SK-N-SH (cell line): ENCODE measurements at regions not wholly inside any gene's neighbourhood (a gene's known extent, or its start where the extent isn't known, plus 50 kb on each side); places are given as distances from the start of the nearest gene placed in this dataset.

Experiments
- NFIC ChIP-seq: IDR thresholded peaks from 2 replicates; pipeline ENCODE4 v1.4.0; 2012; ENCODE audit warnings: borderline replicate concordance
- POLR2AphosphoS5 ChIP-seq: IDR thresholded peaks from 2 replicates; pipeline ENCODE4 v1.6.1; 2012; ENCODE audit warnings: low read depth, low read length
- RFX5 ChIP-seq: IDR thresholded peaks from 2 replicates; pipeline ENCODE4 v1.6.1; 2012; ENCODE audit warnings: mild to moderate bottlenecking, improper control_type of control experiment, low read length
- SMC3 ChIP-seq: IDR thresholded peaks from 2 replicates; pipeline ENCODE4 v1.6.1; 2012; ENCODE audit warnings: low read depth, low read length, improper control_type of control experiment
- TAF1 ChIP-seq: IDR thresholded peaks from 2 replicates; pipeline ENCODE4 v1.6.1; 2012; ENCODE audit warnings: low read depth, mild to moderate bottlenecking, low read length, moderate library complexity, borderline replicate concordance
- TF ChIP-seq, protein P1 (sequence below): fragments of 200-600 bp; sonication (generic); IDR thresholded peaks from 2 replicates; pipeline ENCODE4 v1.6.1; 2017; ENCODE audit warnings: antibody characterized with exemption, mild to moderate bottlenecking, moderate library complexity
- TF ChIP-seq, protein P2 (sequence below): IDR thresholded peaks from 2 replicates; pipeline ENCODE4 v1.6.1; 2012; ENCODE audit warnings: mild to moderate bottlenecking, low read depth, low read length, moderate library complexity
- TF ChIP-seq, protein P3 (sequence below): fragments of 150-350 bp; IDR thresholded peaks from 2 replicates; pipeline ENCODE4 v1.6.1; 2017; ENCODE audit warnings: antibody characterized with exemption, low read length, low read depth, borderline replicate concordance

DNA sequence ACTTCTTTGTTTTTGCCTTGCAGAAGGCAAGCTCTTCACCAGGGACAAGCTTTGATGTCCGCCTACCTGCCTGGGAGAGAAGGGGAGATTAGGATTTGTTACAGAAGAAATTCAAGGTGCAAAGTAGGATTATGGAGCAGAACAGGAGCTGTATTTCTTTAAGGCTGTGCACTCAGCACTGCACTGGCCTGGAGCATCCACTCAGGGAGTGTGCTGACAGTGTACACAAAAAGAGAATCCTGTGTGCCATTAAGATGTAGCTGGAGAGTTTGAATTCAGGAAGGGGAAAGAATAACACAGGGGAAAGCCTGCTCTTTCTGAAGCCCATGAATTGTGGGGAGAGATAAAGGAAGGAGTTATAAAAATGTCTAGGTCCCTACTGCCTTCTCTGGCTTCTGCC, 137.7 kb upstream of the ETS2 start:
- TF ChIP-seq SMC3 (no peak), TAF1 (no peak), POLR2AphosphoS5 (no peak), NFIC (no peak), RFX5 (no peak)
- TF ChIP-seq, protein P1, sequence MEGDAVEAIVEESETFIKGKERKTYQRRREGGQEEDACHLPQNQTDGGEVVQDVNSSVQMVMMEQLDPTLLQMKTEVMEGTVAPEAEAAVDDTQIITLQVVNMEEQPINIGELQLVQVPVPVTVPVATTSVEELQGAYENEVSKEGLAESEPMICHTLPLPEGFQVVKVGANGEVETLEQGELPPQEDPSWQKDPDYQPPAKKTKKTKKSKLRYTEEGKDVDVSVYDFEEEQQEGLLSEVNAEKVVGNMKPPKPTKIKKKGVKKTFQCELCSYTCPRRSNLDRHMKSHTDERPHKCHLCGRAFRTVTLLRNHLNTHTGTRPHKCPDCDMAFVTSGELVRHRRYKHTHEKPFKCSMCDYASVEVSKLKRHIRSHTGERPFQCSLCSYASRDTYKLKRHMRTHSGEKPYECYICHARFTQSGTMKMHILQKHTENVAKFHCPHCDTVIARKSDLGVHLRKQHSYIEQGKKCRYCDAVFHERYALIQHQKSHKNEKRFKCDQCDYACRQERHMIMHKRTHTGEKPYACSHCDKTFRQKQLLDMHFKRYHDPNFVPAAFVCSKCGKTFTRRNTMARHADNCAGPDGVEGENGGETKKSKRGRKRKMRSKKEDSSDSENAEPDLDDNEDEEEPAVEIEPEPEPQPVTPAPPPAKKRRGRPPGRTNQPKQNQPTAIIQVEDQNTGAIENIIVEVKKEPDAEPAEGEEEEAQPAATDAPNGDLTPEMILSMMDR: no peak
- TF ChIP-seq, protein P2, sequence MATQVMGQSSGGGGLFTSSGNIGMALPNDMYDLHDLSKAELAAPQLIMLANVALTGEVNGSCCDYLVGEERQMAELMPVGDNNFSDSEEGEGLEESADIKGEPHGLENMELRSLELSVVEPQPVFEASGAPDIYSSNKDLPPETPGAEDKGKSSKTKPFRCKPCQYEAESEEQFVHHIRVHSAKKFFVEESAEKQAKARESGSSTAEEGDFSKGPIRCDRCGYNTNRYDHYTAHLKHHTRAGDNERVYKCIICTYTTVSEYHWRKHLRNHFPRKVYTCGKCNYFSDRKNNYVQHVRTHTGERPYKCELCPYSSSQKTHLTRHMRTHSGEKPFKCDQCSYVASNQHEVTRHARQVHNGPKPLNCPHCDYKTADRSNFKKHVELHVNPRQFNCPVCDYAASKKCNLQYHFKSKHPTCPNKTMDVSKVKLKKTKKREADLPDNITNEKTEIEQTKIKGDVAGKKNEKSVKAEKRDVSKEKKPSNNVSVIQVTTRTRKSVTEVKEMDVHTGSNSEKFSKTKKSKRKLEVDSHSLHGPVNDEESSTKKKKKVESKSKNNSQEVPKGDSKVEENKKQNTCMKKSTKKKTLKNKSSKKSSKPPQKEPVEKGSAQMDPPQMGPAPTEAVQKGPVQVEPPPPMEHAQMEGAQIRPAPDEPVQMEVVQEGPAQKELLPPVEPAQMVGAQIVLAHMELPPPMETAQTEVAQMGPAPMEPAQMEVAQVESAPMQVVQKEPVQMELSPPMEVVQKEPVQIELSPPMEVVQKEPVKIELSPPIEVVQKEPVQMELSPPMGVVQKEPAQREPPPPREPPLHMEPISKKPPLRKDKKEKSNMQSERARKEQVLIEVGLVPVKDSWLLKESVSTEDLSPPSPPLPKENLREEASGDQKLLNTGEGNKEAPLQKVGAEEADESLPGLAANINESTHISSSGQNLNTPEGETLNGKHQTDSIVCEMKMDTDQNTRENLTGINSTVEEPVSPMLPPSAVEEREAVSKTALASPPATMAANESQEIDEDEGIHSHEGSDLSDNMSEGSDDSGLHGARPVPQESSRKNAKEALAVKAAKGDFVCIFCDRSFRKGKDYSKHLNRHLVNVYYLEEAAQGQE: no peak
- TF ChIP-seq, protein P3, sequence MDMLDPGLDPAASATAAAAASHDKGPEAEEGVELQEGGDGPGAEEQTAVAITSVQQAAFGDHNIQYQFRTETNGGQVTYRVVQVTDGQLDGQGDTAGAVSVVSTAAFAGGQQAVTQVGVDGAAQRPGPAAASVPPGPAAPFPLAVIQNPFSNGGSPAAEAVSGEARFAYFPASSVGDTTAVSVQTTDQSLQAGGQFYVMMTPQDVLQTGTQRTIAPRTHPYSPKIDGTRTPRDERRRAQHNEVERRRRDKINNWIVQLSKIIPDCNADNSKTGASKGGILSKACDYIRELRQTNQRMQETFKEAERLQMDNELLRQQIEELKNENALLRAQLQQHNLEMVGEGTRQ: no peak
